ENCODE measurements at regions not wholly inside any gene's neighbourhood (a gene's known extent, or its start where the extent isn't known, plus 50 kb on each side); places are given as distances from the start of the nearest gene placed in this dataset.
"Not testable (repeated sequence)": the region's sequence is repeated elsewhere in the genome, so short reads cannot be mapped to it uniquely, and the experiment has no call there.

- DNase-seq = no peak
Observed at GRCh38 chr5:29130786-29131185, 2062.7 kb upstream of the CDH6 start.

- DNase-seq = not testable (repeated sequence)
Observed at GRCh38 chr5:29127524-29128156, 2065.8 kb upstream of the CDH6 start.

GRCh38 chr5:29126462-29126861 lies 2067.0 kb upstream of the CDH6 start:
- not testable (repeated sequence) for DNase-seq

GRCh38 chr5:29122306-29122705 lies 2071.2 kb upstream of the CDH6 start:
- no peak for DNase-seq

GRCh38 chr5:29114331-29114768 lies 2076.0 kb upstream of the CDH9 start:
- DNase-seq = no peak

GRCh38 chr5:29113516-29113915 lies 2075.1 kb upstream of the CDH9 start:
- no peak for DNase-seq

DNA sequence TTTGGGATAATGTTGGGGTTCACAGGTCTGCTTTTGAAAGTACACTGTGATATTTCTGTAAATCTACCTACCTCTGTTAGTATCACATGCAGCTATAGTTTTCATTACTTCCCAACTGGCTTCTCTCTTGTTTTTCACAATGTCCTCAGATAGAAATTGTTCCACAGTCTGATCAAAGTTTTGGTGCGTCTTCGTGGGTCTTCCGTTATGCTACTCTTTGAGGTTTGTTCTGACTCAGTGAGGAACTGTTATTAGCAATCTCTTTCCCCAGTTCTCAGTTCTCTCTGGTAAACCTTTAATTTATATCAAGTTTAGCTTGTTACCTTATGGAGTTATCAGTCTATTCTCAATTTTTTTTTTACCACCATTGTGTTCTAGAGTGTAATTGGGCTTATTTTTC lies 2061.2 kb upstream of the CDH9 start:
- DNase-seq = no peak

DNA sequence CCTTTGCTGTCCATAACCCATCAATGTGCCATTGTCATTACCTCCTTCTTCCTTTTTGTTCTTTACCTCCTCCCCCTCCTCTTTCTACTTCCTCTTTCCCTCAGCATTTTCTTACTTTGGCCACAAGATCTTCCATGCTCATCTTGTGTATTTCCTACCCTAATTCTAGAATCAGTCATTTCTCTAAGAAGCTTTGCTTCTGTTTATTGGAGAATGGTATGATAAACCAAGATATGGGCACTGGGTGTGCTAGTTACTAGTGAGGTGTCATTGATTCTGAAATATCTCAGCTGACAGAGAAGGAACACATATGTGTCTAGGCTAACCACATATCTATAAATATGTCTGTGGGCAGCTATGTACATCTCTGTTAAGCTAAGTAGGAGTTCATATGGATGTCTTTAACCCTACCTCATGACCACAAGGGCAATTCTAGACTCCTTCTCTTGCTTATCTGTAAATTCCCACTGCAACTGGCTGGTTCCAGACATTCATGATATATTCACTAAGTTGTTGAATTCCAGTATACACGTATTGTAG lies 2051.3 kb upstream of the CDH9 start:
- no peak for DNase-seq

- DNase-seq = no peak
Observed at GRCh38 chr5:29085142-29085541, 2046.8 kb upstream of the CDH9 start.

GRCh38 chr5:29079771-29080170 lies 2041.4 kb upstream of the CDH9 start:
- no peak for DNase-seq

DNA sequence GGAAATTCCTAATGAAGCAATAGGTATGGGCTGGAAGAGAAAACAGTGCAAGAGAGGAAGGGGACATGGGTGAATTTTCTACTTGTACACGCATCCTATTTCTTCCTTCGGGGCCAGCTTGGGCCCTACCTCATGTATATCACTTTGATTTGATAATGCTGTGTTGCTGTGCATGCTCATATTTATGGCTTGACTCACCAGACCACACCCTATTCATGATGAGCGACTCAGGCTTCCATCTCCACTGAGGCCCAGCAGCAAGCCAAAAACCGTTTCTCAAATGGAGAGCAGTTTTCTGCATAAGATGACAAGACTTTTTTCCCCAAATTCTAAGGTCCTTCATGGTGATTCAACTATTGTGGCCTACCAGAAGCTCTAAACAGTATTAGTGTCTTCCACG lies 2039.1 kb upstream of the CDH9 start:
- no peak for DNase-seq

GRCh38 chr5:29069104-29069402 lies 2030.7 kb upstream of the CDH9 start:
- DNase-seq = no peak

DNA sequence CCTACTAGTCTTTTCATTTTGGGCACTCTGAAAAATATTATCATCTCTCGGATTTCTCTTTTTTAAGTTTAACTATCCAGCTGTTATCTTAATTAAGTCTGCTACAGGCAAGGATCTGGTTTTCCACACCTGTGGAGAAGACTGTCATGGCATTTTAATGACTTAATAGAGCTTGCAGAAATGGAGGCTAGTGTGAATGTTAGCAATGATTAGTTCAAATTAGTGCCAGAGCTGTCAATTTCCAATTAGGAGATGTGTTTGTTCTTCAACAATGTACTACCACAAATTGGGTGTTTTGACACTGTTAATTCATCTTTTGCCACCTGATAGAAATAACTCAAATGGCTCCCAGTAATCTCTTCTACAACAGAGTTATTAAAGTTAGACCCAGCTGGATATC lies 2023.0 kb upstream of the CDH9 start:
- DNase-seq = no peak

DNA sequence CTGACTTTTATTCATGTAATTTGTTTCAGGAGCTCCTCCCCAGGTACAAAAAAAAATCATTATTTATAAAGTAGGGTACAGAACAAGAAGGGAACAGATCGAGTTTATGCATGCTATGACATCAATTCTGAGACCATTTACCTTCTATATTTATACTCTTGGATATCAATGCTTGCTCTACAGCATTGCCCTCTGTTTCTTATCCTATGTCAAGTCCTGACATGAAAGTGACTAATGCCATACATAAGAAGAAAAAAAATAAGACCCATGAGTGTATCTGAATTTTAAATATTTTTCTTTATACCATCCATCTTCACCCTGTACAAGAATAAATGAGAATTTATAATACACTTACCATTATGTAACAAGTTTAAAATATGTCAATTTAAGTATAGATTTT lies 2016.3 kb upstream of the CDH9 start:
- DNase-seq = no peak

DNA sequence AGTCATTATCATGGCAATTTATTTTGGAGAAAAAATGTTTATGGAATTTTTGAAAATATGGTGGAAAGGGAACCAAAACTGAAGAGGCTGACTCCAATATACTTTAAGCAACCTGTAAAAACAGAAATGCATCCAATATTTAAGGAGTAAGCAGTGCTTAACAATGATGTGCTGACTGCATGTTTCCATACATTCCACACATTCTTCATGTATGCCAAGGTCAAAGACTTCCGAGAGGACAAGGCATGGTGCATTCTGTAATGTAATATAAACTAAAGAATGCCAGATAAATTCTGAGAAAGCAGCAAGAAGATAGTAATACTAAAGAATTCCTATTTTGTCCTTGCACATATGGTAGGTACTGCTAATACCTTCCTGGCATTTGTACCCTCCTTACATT lies 2015.9 kb upstream of the CDH9 start:
- no peak for DNase-seq

DNA sequence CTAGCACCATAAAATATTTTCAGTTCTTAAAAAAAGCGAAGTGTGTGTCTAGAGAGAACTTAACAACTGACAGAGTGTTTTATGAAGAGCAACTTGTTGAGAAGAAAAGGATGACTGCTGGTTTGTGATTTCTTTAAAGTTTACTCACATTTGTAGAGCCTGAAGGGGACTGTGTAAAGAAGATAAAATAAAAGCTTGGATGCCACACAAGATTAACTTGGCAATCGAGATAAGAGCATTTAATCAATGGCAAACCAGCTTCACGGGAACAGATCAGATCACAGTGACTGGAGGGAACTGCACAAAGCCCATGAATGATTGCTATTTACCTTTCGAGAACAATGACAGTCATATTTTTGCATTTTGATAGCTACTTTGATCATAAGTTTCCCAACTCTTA lies 2013.1 kb upstream of the CDH9 start:
- DNase-seq = no peak

DNA sequence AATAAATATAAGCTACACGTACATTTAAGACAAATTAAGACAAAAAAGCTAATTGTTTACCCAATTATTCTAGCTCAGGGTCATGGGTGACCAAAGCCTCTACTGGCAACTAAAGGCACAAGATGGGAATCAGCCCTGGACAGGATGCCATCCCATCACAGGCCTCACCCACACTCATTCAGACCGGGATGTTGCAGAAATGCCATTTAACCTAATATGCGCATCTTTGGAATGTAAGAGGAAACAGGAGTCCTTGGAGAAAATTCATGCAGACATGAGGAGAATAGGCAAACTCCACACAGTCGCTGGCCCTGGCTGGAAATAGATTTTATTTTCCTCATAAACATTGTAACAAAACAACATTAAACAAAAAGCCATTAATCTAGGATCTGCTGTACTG lies 2003.8 kb upstream of the CDH9 start:
- no peak for DNase-seq

DNA sequence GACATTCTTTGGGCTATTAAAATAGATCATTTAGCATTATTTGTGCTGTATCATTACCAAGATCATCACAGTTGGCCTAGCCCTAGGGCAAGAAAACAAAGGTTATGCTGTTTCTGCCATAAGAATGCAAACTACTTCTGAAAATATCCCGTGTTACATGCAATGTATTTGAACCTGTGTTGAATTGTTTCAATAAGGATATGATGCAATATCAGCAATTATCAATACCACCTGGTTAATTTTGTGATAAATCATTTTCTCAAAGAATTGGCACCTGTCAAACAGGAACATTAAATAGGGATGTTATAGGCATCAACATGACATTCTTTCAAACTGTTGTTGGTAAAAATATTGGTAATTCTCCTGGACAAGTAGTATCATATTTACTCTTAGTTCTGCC lies 2002.0 kb upstream of the CDH9 start:
- DNase-seq = no peak

DNA sequence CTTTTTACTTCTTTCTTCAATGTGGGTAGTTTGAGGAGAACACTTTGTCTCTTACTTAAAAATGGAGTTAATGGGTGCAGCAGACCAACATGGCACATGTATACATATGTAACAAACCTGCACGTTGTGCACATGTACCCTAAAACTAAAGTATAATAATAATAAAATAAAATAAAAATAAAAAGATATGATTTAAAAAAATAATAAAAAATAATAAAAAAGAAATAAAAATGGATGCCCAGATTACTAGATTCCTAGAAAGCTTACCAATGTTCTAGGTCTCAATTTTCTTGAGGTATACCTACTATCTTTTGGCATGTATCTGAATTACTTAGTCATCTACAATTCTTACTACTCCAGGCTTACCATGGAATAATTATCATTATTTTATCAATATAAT lies 2001.6 kb upstream of the CDH9 start:
- no peak for DNase-seq

DNA sequence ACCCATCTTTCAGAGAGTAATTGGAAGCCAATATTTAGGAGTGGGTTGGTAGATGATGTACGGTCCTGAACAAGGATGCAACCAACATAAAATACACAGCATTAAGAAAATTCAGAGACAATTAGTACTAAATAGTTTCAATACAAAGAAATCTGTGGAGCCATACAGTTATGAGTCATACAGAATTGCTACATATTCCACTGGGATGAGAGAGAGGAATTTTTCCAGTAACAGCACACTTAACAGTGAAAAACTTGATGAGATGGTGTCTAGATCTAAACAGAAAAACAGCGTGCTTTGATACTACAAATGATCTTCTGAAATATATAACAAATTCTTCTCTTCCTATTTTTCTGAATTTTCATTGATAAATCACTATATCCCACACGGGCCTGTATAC lies 1999.3 kb upstream of the CDH9 start:
- no peak for DNase-seq

GRCh38 chr5:29024052-29024451 lies 1985.7 kb upstream of the CDH9 start:
- no peak for DNase-seq

GRCh38 chr5:29023541-29023940 lies 1985.2 kb upstream of the CDH9 start:
- DNase-seq = no peak

- DNase-seq = no peak
Observed at GRCh38 chr5:29017501-29017900, 1979.1 kb upstream of the CDH9 start.

- DNase-seq = no peak
Observed at GRCh38 chr5:29016067-29016466, 1977.7 kb upstream of the CDH9 start.

- DNase-seq = no peak
Observed at GRCh38 chr5:29015523-29015922, 1977.1 kb upstream of the CDH9 start.

All from T-helper 1 cell (primary cell).